Skeletal muscle satellite cell (primary cell): ENCODE measurements at regions not wholly inside any gene's neighbourhood (a gene's known extent, or its start where the extent isn't known, plus 50 kb on each side); places are given as distances from the start of the nearest gene placed in this dataset.
"Not testable (repeated sequence)": the region's sequence is repeated elsewhere in the genome, so short reads cannot be mapped to it uniquely, and the experiment has no call there.

Experiments
- H3K27me3 ChIP-seq: 2 replicates; pipeline ENCODE4 v1.7.0; 2013; ENCODE audit warnings: low read length; ENCODE audit not compliant: control insufficient read depth, insufficient read depth
- H3K36me3 ChIP-seq: 2 replicates; pipeline ENCODE4 v1.7.0; 2013; ENCODE audit warnings: mild to moderate bottlenecking, control low read depth, low read length; ENCODE audit not compliant: insufficient read depth
- H3K4me1 ChIP-seq: 2 replicates; pipeline ENCODE4 v1.7.0; 2013; ENCODE audit warnings: low read length; ENCODE audit not compliant: control insufficient read depth, insufficient read depth
- H3K4me2 ChIP-seq: 2 replicates; pipeline ENCODE4 v1.7.0; 2013; ENCODE audit warnings: mild to moderate bottlenecking, low read length
- H3K4me3 ChIP-seq: 2 replicates; pipeline ENCODE4 v1.7.0; 2013; ENCODE audit warnings: low read length
- H3K9ac ChIP-seq: 2 replicates; pipeline ENCODE4 v1.7.0; 2013; ENCODE audit warnings: mild to moderate bottlenecking, low read depth, low read length, moderate library complexity
- H3K9me3 ChIP-seq: replicated peaks from 2 replicates; pipeline ENCODE4 v1.7.0; 2013; ENCODE audit warnings: mild to moderate bottlenecking, control low read depth, low read length

DNA sequence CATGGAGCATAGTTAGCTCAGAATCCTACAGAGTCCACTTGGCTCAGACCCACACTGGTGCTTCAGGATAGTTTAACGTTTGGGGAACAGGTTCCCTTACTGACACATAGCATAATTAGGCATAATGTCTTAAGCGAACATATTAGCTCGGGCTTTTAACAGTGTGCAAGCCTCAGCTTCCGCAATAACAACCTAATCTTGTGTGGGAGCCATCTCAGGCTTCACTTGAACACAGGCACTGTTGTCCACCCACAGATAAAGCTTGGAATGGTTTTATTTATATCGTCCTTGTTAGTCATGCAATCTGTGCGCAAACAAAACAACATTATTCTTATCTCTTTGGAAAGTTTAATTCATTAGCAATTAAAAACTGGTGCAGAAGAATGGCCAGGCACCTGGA lies 293.5 kb upstream of the NOTCH2NLA start:
- not testable (repeated sequence) for H3K36me3 ChIP-seq, H3K4me1 ChIP-seq, H3K9me3 ChIP-seq, H3K9ac ChIP-seq, H3K4me3 ChIP-seq, H3K4me2 ChIP-seq, H3K27me3 ChIP-seq

- not testable (repeated sequence) for H3K4me2 ChIP-seq, H3K4me1 ChIP-seq, H3K9me3 ChIP-seq, H3K36me3 ChIP-seq, H3K27me3 ChIP-seq, H3K4me3 ChIP-seq, H3K9ac ChIP-seq
These were observed 293.0 kb upstream of the NOTCH2NLA start for GRCh38 chr1:146521804-146522203.

DNA sequence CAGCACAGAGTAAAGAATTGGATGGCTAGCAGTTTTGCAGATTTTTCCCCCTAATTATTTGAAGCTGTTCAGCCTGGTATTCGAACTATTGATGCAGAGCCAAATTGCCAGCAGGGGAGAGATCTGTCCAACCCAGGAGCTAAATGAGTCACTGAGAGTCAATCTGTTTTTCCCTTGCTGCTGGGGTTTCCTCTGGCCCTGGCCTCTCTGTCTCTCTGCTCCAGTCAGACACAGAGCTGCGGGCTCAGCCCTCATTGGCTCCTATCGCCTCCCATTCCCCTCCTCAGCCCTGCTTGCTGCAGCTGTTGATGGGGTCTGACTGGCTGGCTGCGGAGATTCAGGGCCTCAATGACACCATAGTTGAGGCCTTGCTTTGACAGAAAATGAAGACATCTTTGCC lies 284.9 kb upstream of the NOTCH2NLA start:
- H3K4me2 ChIP-seq, H3K27me3 ChIP-seq, H3K9ac ChIP-seq, H3K4me1 ChIP-seq, H3K36me3 ChIP-seq, H3K9me3 ChIP-seq, H3K4me3 ChIP-seq: not testable (repeated sequence)

- not testable (repeated sequence) for H3K4me3 ChIP-seq, H3K4me1 ChIP-seq
These were observed 282.4 kb upstream of the NOTCH2NLA start for GRCh38 chr1:146511047-146511777.

GRCh38 chr1:146510248-146510983 lies 281.6 kb upstream of the NOTCH2NLA start:
- not testable (repeated sequence) for H3K4me2 ChIP-seq, H3K4me1 ChIP-seq, H3K9ac ChIP-seq

More at GRCh38 chr1:146511047-146511777, 282.4 kb upstream of the NOTCH2NLA start:
- H3K27me3 ChIP-seq, H3K9ac ChIP-seq, H3K4me2 ChIP-seq, H3K36me3 ChIP-seq, H3K9me3 ChIP-seq: not testable (repeated sequence)

DNA sequence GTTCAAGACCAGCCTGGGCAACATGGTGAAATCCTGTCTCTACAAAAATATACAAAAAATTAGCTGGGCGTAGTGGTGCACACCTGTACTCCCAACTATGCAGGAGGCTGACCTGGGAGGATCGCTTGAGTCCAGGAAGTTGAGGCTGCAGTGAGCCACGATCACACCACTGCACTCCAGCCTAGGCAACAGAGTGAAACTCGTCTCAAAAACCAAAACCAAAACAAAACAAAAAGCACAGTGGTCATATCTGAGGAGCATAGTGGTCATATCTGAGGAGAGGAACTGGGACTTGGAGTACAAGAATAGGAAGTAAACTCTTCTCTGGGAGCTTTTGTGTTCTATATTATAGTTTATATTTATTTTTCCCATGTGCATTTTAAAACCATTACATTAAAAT lies 275.3 kb upstream of the NOTCH2NLA start:
- H3K9me3 ChIP-seq, H3K36me3 ChIP-seq, H3K4me2 ChIP-seq, H3K9ac ChIP-seq, H3K27me3 ChIP-seq, H3K4me3 ChIP-seq, H3K4me1 ChIP-seq: not testable (repeated sequence)

More at GRCh38 chr1:146510248-146510983, 281.6 kb upstream of the NOTCH2NLA start:
- H3K36me3 ChIP-seq, H3K9me3 ChIP-seq, H3K4me3 ChIP-seq, H3K27me3 ChIP-seq: not testable (repeated sequence)

DNA sequence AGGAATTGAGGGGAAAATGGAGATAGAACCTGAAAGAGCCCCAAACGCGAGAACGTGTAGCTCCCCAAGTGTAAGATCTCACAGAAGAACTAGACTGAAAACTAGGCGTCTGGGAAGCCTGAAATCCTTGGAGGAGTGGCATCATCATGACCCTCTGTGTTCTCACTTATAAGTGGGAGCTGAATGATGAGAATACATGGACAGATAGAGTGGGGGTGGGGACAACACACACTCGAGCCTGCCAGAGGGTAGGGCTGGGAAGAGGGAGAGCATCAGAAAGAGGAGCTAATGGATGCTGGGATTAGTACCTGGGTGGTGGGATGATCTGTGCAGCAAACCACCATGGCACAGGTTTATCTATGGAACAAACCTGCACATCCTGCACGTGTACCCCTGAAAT lies 258.7 kb upstream of the NOTCH2NLA start:
- not testable (repeated sequence) for H3K4me2 ChIP-seq, H3K9ac ChIP-seq, H3K27me3 ChIP-seq, H3K4me1 ChIP-seq, H3K36me3 ChIP-seq, H3K4me3 ChIP-seq, H3K9me3 ChIP-seq

- Histone ChIP-seq H3K9ac (peak overlapping the region; percentile 66), H3K4me2 (peak overlapping the region; percentile 15)
- not testable (repeated sequence) for H3K36me3 ChIP-seq, H3K4me3 ChIP-seq, H3K9me3 ChIP-seq, H3K4me1 ChIP-seq, H3K27me3 ChIP-seq
These were observed 258.3 kb upstream of the NOTCH2NLA start for GRCh38 chr1:146487155-146487554.

DNA sequence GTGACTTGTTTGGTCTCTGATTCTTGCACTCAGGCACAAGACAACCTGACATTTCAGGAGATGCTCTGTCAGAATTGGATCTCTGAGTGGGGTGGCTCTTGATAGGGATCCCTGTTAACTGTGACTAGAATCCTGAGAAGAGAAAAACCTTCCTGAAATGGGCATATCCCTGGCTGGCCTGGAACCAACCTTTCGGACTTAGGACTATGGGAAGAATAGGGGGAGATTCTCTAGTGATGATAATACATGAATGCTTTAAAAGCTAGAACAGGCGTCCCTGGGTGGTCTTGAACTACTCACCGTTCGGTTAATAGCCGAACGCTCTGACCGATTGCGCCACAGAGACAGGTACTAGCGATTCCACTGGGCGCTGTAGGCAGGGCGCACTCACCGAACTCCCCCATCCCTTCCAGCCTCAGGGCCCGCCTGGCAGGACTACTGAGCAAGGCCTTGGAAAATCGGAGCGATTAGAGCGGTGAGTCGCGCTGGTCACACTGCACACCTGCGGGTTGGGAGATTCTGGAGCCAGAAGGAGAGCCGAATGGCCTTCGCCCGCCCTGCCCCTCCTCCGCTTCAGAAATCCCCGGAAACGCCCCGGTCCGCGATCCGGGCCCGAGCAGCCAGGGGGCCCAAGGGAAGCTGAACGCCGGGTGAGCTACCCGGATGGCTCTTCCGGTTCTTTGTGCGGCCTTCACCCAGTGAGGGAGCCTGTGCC lies 257.6 kb upstream of the NOTCH2NLA start:
- H3K4me3 ChIP-seq = peak overlapping the region; percentile 65
- H3K9me3 ChIP-seq = not testable (repeated sequence)

GRCh38 chr1:146484195-146484594 lies 255.4 kb upstream of the NOTCH2NLA start:
- not testable (repeated sequence) for H3K4me2 ChIP-seq, H3K36me3 ChIP-seq, H3K4me3 ChIP-seq, H3K27me3 ChIP-seq, H3K9me3 ChIP-seq, H3K9ac ChIP-seq, H3K4me1 ChIP-seq

More for the DNA sequence above, 257.6 kb upstream of the NOTCH2NLA start:
- H3K4me1 ChIP-seq, H3K36me3 ChIP-seq, H3K27me3 ChIP-seq: not testable (repeated sequence)
- Histone ChIP-seq H3K9ac (peak overlapping the region; percentile 71), H3K4me2 (peak overlapping the region; percentile 76)

DNA sequence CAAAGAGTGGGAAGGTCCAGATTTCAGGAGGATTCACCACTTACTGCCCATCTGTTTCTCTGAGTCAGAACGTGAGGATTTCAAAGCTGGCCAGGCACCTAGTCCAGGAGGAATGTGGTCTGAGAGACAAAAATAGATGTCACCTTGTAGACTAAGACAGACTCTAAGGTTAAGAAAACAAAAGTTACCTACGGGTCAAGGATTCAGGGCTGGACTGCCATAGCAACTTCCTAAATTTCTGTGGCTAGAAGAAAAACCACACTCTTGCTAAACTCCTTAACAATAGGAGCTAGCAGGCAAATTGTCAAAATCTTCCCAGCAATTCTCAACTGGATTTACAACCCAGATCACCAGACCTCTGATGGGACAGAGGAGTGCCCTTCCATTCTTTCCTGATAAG lies 250.4 kb upstream of the NOTCH2NLA start:
- not testable (repeated sequence) for H3K4me3 ChIP-seq, H3K4me1 ChIP-seq, H3K9ac ChIP-seq, H3K36me3 ChIP-seq, H3K27me3 ChIP-seq, H3K9me3 ChIP-seq, H3K4me2 ChIP-seq
